Skeletal muscle tissue (tissue), 3 donors: ENCODE measurements at regions not wholly inside any gene's neighbourhood (a gene's known extent, or its start where the extent isn't known, plus 50 kb on each side); places are given as distances from the start of the nearest gene placed in this dataset.
"Not testable (repeated sequence)": the region's sequence is repeated elsewhere in the genome, so short reads cannot be mapped to it uniquely, and the experiment has no call there.

Experiments used
- H3K27ac ChIP-seq: one replicate; pipeline ENCODE4 v1.7.0; 2013; ENCODE audit warnings: mild to moderate bottlenecking, low read depth, low read length, inconsistent platforms
- H3K27me3 ChIP-seq, 3 donors: one replicate each; pipeline ENCODE4 v1.7.0; 2013; ENCODE audit warnings: low read length in 3 of 3; ENCODE audit not compliant: control insufficient read depth in 3 of 3, insufficient read depth in 3 of 3
- H3K36me3 ChIP-seq, 3 donors: one replicate each; pipeline ENCODE4 v1.7.0; 2013; ENCODE audit warnings: low read length in 3 of 3; ENCODE audit not compliant: control insufficient read depth in 3 of 3, insufficient read depth in 3 of 3
- H3K4me1 ChIP-seq, 3 donors: one replicate each; pipeline ENCODE4 v1.7.0; 2013; ENCODE audit warnings: low read length in 3 of 3, mild to moderate bottlenecking in 3 of 3; ENCODE audit not compliant: control insufficient read depth in 3 of 3, insufficient read depth in 3 of 3
- H3K4me3 ChIP-seq, 3 donors: one replicate each; pipeline ENCODE4 v1.7.0; 2013; ENCODE audit warnings: low read length in 3 of 3
- H3K9ac ChIP-seq, 3 donors: one replicate each; pipeline ENCODE4 v1.7.0; 2013; ENCODE audit warnings: low read length in 3 of 3, mild to moderate bottlenecking in 3 of 3, moderate library complexity in 2 of 3, low read depth in 1 of 3
- H3K9me3 ChIP-seq, 3 donors: one replicate each; pipeline ENCODE4 v1.7.0; 2013; ENCODE audit warnings: low read length in 3 of 3; ENCODE audit not compliant: control insufficient read depth in 3 of 3
- donor health status: Osteomylitis.

DNA sequence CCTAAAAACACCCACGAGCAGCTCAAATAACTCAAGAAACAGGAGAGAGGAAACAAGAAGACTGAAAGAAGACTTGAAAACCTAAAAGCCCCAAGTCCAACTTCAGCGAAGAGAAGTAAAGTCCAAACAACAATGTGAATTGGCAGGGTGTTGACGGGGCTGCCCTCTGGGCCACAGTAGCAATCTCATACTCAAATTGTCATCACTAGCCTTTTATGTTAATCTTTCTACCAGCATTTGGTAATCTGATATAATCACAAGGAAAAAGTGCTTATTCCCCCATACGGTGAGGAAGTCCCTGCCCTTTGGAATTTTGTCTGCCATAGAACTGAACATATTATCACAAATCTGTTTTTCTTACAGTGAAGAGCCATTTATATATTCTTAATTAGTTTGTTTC, 51.5 kb upstream of the IFNE start:
- no peak overlapping the region for H3K4me3 ChIP-seq
- H3K27me3 ChIP-seq, result no peaks in the 10 kb centered on the region
- no peak overlapping the region for H3K9ac ChIP-seq
- no peaks in the 10 kb centered on the region for H3K4me1 ChIP-seq
- H3K36me3 ChIP-seq, result no peaks in the 10 kb centered on the region
- H3K9me3 ChIP-seq, result no peaks in the 10 kb centered on the region
- H3K27ac ChIP-seq, result no peak overlapping the region

DNA sequence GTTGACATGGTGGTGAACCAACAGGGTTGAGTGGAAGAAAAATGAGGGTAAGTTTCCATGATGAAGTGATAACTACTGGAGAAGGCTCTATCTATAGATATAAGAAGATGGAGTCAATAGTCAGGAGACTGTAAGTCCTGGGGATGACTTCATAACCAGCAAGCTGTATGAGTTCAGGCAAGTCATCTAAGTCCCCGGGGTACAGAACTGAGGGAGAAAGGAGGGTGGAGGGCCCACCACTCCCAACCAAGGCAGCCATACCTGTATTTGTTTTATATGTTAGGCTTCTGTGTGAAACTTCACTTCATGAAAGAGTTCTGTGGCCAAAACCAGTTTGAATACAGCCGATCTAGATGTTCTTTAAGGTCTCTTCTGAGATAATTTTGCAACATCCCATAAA, 53.3 kb upstream of the IFNE start:
- no peak overlapping the region for H3K9ac ChIP-seq
- no peaks in the 10 kb centered on the region for H3K27me3 ChIP-seq
- no peaks in the 10 kb centered on the region for H3K36me3 ChIP-seq
- no peak overlapping the region for H3K4me3 ChIP-seq
- H3K27ac ChIP-seq, result no peak overlapping the region
- H3K4me1 ChIP-seq, result no peaks in the 10 kb centered on the region
- H3K9me3 ChIP-seq, result no peaks in the 10 kb centered on the region

DNA sequence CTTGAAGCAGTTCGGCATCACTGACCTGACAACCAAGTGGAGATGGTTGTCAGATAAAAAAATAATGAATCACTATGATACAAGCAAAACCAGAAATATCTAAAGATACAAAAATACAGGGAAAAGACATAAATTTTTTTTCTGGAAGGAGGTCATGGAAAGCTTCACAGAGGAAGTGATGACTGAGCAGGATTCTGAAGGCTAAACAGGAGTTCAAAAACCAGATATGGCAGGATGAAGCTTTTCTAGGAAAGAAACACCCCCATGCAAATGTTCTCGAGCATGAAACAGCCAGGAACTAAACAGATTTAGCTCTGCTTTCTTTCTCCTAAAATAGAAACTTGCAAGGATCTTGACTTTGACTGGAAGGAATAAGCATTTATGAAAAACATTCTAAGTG, 60.7 kb upstream of the IFNE start:
- Histone ChIP-seq H3K36me3 (no peaks in the 10 kb centered on the region), H3K4me1 (no peaks in the 10 kb centered on the region), H3K9ac (no peak overlapping the region), H3K27me3 (no peaks in the 10 kb centered on the region), H3K4me3 (no peak overlapping the region), H3K27ac (no peak overlapping the region), H3K9me3 (no peaks in the 10 kb centered on the region)

DNA sequence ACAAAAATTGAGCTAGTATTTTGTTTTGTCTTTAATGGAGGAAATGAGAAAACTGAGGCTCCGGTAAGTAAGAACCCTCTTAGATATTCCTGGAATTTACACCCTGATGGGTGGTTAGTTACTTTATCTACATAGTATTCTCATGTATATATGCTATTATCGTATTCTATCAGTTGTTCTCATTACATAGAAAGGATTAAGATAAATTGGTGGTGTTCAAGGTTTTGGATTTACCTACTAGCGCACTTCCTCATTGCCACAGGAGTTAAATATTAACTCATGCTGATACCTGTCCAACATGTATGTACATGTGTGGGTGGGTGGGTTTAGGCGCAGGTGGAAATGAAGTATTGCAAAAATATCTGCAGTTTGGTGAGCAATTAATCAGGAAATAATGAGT, 61.1 kb upstream of the IFNE start:
- H3K9ac ChIP-seq, result no peak overlapping the region
- H3K27me3 ChIP-seq, result no peaks in the 10 kb centered on the region
- no peak overlapping the region for H3K4me3 ChIP-seq
- no peaks in the 10 kb centered on the region for H3K36me3 ChIP-seq
- no peak overlapping the region for H3K27ac ChIP-seq
- H3K9me3 ChIP-seq, result no peaks in the 10 kb centered on the region
- H3K4me1 ChIP-seq, result no peaks in the 10 kb centered on the region

DNA sequence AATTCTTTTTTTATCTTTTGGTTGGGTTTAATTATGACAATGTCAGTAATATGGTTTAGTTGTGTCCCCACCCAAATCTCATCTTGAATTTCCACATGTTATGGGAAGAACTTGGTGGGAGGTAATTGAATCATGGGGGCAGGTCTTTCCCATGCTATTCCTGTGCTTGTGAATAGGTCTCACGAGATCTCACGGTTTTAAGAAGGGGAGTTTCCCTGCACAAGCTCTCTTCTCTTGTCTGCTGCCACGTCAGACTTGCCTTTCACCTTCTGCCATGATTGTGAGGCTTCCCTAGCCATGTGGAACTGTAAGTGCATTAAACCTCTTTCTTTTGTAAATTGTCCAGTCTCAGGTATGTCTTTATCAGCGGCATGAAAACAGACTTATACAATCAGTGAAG, 61.7 kb upstream of the IFNE start:
- H3K4me1 ChIP-seq, H3K27ac ChIP-seq, H3K36me3 ChIP-seq, H3K9ac ChIP-seq, H3K27me3 ChIP-seq, H3K9me3 ChIP-seq, H3K4me3 ChIP-seq: not testable (repeated sequence)

DNA sequence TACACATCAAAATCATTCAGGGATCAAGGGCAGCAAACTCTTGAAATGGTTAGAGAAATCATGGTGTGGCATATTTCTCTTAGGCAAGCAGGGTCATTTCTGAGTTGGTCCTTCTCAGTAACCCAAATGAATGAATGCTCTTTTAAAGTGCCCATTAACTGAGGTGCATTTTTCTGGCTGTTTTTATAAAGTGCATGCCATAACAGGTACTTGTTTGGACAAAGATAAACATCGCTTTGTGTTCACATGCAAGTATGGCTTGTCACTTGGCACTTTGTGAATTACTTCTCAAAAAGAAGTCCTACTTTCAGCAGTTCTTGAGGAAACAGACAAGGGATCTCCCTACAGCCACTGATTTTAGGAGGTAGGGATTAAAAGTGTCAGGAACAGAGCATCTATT, 64.8 kb upstream of the IFNE start:
- Histone ChIP-seq H3K4me1 (no peaks in the 10 kb centered on the region), H3K9me3 (no peaks in the 10 kb centered on the region), H3K27me3 (no peaks in the 10 kb centered on the region), H3K27ac (no peak overlapping the region), H3K4me3 (no peak overlapping the region), H3K36me3 (no peaks in the 10 kb centered on the region), H3K9ac (no peak overlapping the region)

DNA sequence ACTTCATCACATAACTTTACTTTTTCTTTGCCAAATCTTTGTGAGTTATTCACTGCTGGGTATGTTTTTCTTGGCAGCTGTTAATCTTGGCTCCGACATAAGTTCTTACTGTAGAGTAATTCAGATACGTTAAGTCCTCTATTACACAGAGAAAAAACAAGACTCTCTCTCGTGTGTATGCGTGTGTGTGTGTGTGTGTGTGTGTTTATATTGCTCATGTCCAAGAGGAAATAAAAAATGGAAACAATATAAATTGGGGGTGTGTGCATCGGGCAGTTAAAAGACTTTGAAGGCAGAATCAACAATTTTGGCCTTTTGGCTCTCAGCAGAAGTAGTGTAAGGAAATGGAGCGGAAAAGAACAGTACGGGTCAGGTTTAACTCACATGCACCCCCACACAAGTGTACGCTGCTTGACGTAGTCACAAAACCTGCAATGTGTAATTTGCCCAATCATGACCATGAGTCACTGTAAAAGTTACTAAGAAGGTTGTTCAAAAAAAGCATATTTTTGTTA, 67.2 kb upstream of the IFNE start:
- H3K4me3 ChIP-seq, result no peak overlapping the region
- H3K36me3 ChIP-seq, result no peaks in the 10 kb centered on the region
- no peaks in the 10 kb centered on the region for H3K27me3 ChIP-seq
- no peaks in the 10 kb centered on the region for H3K9me3 ChIP-seq
- H3K4me1 ChIP-seq, result no peaks in the 10 kb centered on the region
- no peak overlapping the region for H3K27ac ChIP-seq
- H3K9ac ChIP-seq, result no peak overlapping the region

DNA sequence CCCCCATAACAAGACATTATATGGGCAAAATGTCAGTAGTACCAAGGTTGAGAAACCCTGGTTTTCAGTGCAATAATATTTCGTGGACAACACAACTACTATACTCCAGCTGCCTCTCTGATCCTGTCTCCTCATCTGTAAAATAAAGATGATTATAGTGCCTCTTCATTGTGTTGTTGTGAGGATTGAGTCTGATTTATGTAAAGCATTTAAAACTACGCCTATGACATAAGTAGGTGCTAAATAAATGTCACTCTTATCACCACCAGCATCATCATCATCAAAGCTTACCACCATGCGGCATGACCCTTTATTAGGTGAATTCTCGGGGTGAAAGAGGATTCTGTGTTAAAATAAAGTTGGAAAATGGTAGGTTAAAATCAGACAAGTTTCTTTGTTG, 67.8 kb upstream of the IFNE start:
- Histone ChIP-seq H3K4me3 (no peak overlapping the region), H3K9me3 (no peaks in the 10 kb centered on the region), H3K27ac (no peak overlapping the region), H3K9ac (no peak overlapping the region), H3K4me1 (no peaks in the 10 kb centered on the region), H3K36me3 (no peaks in the 10 kb centered on the region), H3K27me3 (no peaks in the 10 kb centered on the region)

DNA sequence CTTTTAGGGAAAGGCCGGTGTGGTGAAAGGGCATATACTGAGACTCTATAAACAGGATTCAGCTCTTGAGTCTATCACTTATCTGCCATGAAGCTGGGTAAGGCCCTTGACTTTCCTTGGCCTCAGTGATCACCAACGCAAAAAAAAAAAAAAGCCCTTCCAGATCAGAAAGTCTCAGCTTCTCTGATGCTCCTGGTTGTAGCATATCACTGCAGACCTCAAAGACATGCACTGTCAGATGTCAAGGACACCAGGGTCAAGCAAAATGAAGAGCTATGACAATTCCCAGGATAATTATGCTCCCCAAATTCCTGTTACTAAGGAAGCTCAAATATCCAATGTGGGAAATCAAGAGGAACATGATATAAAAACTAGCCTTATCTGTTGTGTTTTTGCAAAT, 68.3 kb upstream of the IFNE start:
- H3K27me3 ChIP-seq, result no peaks in the 10 kb centered on the region
- no peak overlapping the region for H3K9ac ChIP-seq
- H3K4me1 ChIP-seq, result no peaks in the 10 kb centered on the region
- no peaks in the 10 kb centered on the region for H3K36me3 ChIP-seq
- H3K9me3 ChIP-seq, result no peaks in the 10 kb centered on the region
- no peak overlapping the region for H3K4me3 ChIP-seq
- no peak overlapping the region for H3K27ac ChIP-seq

DNA sequence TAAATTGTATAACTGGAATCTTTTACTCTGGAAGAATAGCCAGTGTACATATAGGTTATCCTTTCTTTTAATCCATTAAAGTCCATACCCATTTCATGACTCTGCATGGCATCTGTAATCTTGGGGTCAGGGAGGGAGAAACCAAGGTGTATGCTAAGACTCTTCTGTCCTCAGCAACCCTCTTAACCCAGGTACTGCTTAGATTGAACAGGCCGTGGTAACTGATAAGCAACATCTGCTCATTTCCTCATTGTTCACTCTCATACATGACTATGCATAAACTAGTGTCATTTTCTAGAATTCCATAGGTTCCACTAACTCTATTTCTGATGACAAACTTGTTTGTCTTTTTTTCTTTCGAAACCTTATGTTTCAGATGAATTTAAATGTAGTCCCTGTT, 69.3 kb upstream of the IFNE start:
- Histone ChIP-seq H3K27me3 (peaks cover 0 to 6% (median 0%) of the 10 kb centered on the region in 3 donors), H3K9ac (no peak overlapping the region), H3K4me3 (no peak overlapping the region), H3K36me3 (no peaks in the 10 kb centered on the region), H3K27ac (no peak overlapping the region), H3K9me3 (no peaks in the 10 kb centered on the region), H3K4me1 (no peaks in the 10 kb centered on the region)
